NCI-H748 (cell line): ENCODE measurements at regions not wholly inside any gene's neighbourhood (a gene's known extent, or its start where the extent isn't known, plus 50 kb on each side); places are given as distances from the start of the nearest gene placed in this dataset.
A peak's percentile ranks its signal among the peaks of the same experiment; 100 is the strongest.

Experiments
- DNase-seq: peaks from one replicate; lab custom pipeline; 2025; ENCODE audit not compliant: unreplicated experiment; lab: John Stamatoyannopoulos, UW

DNA sequence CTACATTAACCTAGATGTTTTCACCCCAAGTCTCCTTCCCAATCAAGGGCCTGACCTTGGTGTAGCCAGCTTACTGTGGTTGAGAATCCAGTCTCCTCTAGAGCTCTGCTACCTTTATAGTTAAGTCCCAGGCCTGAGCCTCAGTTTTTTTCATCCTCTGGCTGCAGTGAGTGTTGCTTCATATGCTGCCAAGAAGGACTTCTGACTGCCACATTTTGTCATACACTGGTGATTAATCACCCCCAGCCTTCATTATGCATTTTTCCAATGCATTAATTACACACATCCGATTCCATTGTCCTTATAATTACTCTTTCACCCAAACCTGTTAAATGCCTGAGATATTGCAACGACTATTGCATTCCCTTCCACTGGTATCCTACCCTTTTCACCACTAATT is 66.3 kb upstream of the FGGY start:
- DNase-seq = no peak

GRCh38 chr1:59232216-59232615 is 64.7 kb upstream of the FGGY start:
- peak; percentile 97 for DNase-seq

- no peak for DNase-seq
Measured at GRCh38 chr1:59233444-59233843, 63.5 kb upstream of the FGGY start.

- no peak for DNase-seq
Measured at GRCh38 chr1:59236721-59237545, 60.0 kb upstream of the FGGY start.

GRCh38 chr1:59237900-59238299 is 59.0 kb upstream of the FGGY start:
- DNase-seq = peak; percentile 86

GRCh38 chr1:59238333-59238934 is 58.5 kb upstream of the FGGY start:
- peak; percentile 93 for DNase-seq

DNA sequence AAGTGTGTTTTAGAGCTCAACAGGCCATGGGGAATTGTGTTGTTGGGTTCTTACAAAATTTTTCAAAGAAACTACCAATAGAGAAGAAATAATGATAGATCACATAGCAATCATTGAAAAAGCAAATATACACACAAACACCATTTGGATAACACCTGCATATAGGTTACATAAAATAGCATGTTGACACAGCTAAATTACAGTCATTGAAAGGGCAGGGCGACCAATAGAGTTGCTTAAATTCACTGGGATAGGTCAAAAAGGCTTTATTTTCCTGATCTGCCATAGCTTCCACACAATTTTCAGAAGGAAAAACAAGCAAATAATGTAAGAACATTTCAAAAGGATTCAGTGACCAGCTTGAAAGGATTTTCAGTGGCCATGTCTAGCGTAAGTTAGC is 57.9 kb upstream of the FGGY start:
- peak; percentile 94 for DNase-seq

- no peak for DNase-seq
Measured at GRCh38 chr1:59241909-59242308, 55.0 kb upstream of the FGGY start.

- no peak for DNase-seq
Measured at GRCh38 chr1:59242370-59242769, 54.5 kb upstream of the FGGY start.

- DNase-seq = peak; percentile 52
Measured at GRCh38 chr1:59243550-59243949, 53.3 kb upstream of the FGGY start.

- no peak for DNase-seq
Measured at GRCh38 chr1:59243978-59244377, 52.9 kb upstream of the FGGY start.

GRCh38 chr1:59244891-59245290 is 52.0 kb upstream of the FGGY start:
- DNase-seq = no peak
